Psoas muscle (tissue), 7 donors: ENCODE measurements at regions not wholly inside any gene's neighbourhood (a gene's known extent, or its start where the extent isn't known, plus 50 kb on each side); places are given as distances from the start of the nearest gene placed in this dataset.
"Not testable (repeated sequence)": the region's sequence is repeated elsewhere in the genome, so short reads cannot be mapped to it uniquely, and the experiment has no call there.

Experiments
- ATAC-seq, 4 donors: fragments of 200-7000 bp; cut with Tn5 transposase; one replicate each; pipeline ENCODE4 v1.9.1; 2020; ENCODE audit warnings: moderate library complexity in 3 of 4, mild to moderate bottlenecking in 2 of 4
- DNase-seq, 2 donors: peaks; one replicate each; pipeline ENCODE4 v3.0.0-alpha.2; 2020
- H3K27ac ChIP-seq: fragments of 200-600 bp; one replicate; pipeline ENCODE4 v1.8.0; 2022
- H3K27me3 ChIP-seq, 3 donors: fragments of 200-600 bp in 1 of 3; one replicate each; pipeline versions ENCODE4 v1.6.1 to v1.8.0; 2013 to 2022; ENCODE audit warnings: low read length in 2 of 3, mild to moderate bottlenecking in 2 of 3, moderate library complexity in 1 of 3; ENCODE audit not compliant: insufficient read depth in 3 of 3
- H3K36me3 ChIP-seq, 2 donors: fragments of 200-600 bp in 1 of 2; one replicate each; pipeline versions ENCODE4 v1.6.1 to v1.8.0; 2013 to 2022; ENCODE audit warnings: low read depth in 1 of 2, mild to moderate bottlenecking in 1 of 2, moderate library complexity in 1 of 2; ENCODE audit not compliant: insufficient read depth in 1 of 2
- H3K4me1 ChIP-seq: fragments of 200-600 bp; one replicate; pipeline ENCODE4 v1.8.0; 2022
- H3K4me3 ChIP-seq: fragments of 200-600 bp; one replicate; pipeline ENCODE4 v1.8.0; 2022; ENCODE audit warnings: mild to moderate bottlenecking
- H3K9me3 ChIP-seq: fragments of 200-600 bp; one replicate; pipeline ENCODE4 v1.8.0; 2022
- CTCF ChIP-seq: fragments of 200-600 bp; IDR thresholded peaks from one replicate; pipeline ENCODE4 v1.8.0; 2022; ENCODE audit warnings: antibody characterized with exemption
- whole genome bisulfite sequencing, 3 donors: extraction: QIAGEN DNeasy Blood & Tissue Kit; methylation state at CpG; one replicate each; pipeline versions ENCODE4 v1.1.6 to v1.1.7; 2013; 5-methylcytosine and 5-hydroxymethylcytosine counted together
- intact Hi-C, 2 donors: fragments of 100-400 bp; cut with DNase I; formaldehyde crosslinking; loops; one replicate each; pipeline versions ENCODE4 v1.11.0 to v1.14.2; 2022
- donor health status: healthy with polysubstance abuse.
- donor health status: DM: no; HTN: no; CAD: no; lungs with moderate emphysema.
- donor health status: Bipolar disorder and iron deficiency.
- donor health status: healthy.
- donor health status: DM: yes; HTN: yes; CAD: no.
- donor health status: DM: no; HTN: no; CAD: no.
- donor health status: DM: yes; HTN: yes; CAD: no.

GRCh38 chr10:8688881-8689280, 634.4 kb downstream of the GATA3 start:
- WGBS, 3 donors, result 68 to 76% (median 71%) methylated on average over 4 of the region's 4 CpGs
- intact Hi-C loops, result no loop called here

GRCh38 chr10:8691498-8692017, 637.1 kb downstream of the GATA3 start:
- Histone ChIP-seq H3K27me3 (no peaks in the 10 kb centered on the region), H3K4me3 (no peak overlapping the region), H3K9me3 (peaks cover 6% of the 10 kb centered on the region), H3K36me3 (no peaks in the 10 kb centered on the region), H3K27ac (no peak overlapping the region), H3K4me1 (no peaks in the 10 kb centered on the region)
- intact Hi-C loops, result no loop called here
- no peak for TF ChIP-seq CTCF
- 43 to 52% (median 47%) methylated on average over 5 of the region's 5 CpGs for WGBS, 3 donors
- no peak for ATAC-seq
- DNase-seq, result no peak

More at GRCh38 chr10:8688881-8689280, 634.4 kb downstream of the GATA3 start:
- H3K36me3 ChIP-seq, result no peaks in the 10 kb centered on the region
- no peaks in the 10 kb centered on the region for H3K27me3 ChIP-seq
- no peak overlapping the region for H3K27ac ChIP-seq
- peaks cover 5% of the 10 kb centered on the region for H3K9me3 ChIP-seq
- TF ChIP-seq CTCF, result no peak
- no peak overlapping the region for H3K4me3 ChIP-seq
- no peak for ATAC-seq
- no peaks in the 10 kb centered on the region for H3K4me1 ChIP-seq
- DNase-seq, result no peak

- intact Hi-C loops, DNase-seq, H3K4me1 ChIP-seq, H3K4me3 ChIP-seq, H3K36me3 ChIP-seq, H3K27ac ChIP-seq, H3K9me3 ChIP-seq, ATAC-seq, H3K27me3 ChIP-seq: not testable (repeated sequence)
- WGBS, 3 donors, result 74 to 77% (median 74%) methylated on average over 2 of the region's 2 CpGs
These were observed 639.1 kb downstream of the GATA3 start for GRCh38 chr10:8693635-8694034.

- WGBS, 3 donors, result 64 to 71% (median 67%) methylated on average over 6 of the region's 6 CpGs
- Histone ChIP-seq H3K36me3 (no peaks in the 10 kb centered on the region), H3K4me1 (no peaks in the 10 kb centered on the region), H3K27me3 (no peaks in the 10 kb centered on the region), H3K27ac (no peak overlapping the region), H3K9me3 (peaks cover 6% of the 10 kb centered on the region), H3K4me3 (no peak overlapping the region)
- DNase-seq (no peak), ATAC-seq (no peak)
- no peak for TF ChIP-seq CTCF
- intact Hi-C loops, result no loop called here
These were observed 642.3 kb downstream of the GATA3 start for GRCh38 chr10:8696746-8697145.

- H3K27ac ChIP-seq, result no peak overlapping the region
- no peak for TF ChIP-seq CTCF
- intact Hi-C loops, result no loop called here
- no peaks in the 10 kb centered on the region for H3K36me3 ChIP-seq
- H3K4me1 ChIP-seq, result no peaks in the 10 kb centered on the region
- no peaks in the 10 kb centered on the region for H3K9me3 ChIP-seq
- no peak for DNase-seq
- H3K4me3 ChIP-seq, result no peak overlapping the region
- no peak for ATAC-seq
- H3K27me3 ChIP-seq, result no peaks in the 10 kb centered on the region
These were observed 646.2 kb downstream of the GATA3 start for GRCh38 chr10:8700689-8701088.
